Umbilical cord (tissue), 1 donor: ENCODE measurements at regions not wholly inside any gene's neighbourhood (a gene's known extent, or its start where the extent isn't known, plus 50 kb on each side); places are given as distances from the start of the nearest gene placed in this dataset.
A peak's percentile ranks its signal among the peaks of the same experiment; 100 is the strongest.

ENCODE experiments used
- DNase-seq: peaks from one replicate; pipeline ENCODE4 v3.0.0-alpha.2; 2015; ENCODE audit warnings: low spot score

DNA sequence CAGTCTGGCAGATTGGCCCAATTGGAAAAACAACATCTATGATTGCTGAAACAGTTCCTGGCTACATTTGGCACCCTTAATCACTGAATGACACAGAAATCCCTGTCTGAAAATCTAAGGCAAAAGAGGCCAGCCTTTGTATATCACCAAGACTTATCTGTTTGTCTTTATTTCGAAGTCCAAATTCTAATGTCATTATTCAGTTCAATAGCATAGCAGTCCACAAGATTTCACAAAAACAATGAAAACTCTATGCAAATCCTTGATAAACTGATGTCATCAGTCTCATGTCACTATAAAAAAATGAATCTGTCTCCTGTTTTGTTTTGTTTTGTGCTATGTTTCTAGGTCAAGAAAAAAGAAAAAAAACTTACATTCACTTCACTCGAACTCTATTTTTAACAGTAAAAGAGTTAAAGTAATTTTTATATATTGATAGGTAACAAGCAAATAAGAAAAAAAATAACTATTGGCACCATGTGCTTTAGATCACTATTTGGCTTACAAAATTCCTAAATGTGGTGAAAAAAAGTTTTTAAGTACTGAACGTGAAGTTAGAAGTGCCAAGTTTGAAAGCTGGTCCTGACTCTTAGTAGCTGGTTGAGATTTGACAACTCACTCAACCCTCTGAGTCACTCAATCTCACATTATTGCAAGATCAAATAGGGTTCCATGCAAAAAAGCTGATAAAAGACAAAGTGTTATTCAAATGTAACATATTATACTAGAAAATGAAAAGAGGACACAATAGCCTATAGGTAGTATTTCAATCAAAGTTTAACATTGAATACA is 359.3 kb downstream of the IRS1 start:
- no peak for DNase-seq

DNA sequence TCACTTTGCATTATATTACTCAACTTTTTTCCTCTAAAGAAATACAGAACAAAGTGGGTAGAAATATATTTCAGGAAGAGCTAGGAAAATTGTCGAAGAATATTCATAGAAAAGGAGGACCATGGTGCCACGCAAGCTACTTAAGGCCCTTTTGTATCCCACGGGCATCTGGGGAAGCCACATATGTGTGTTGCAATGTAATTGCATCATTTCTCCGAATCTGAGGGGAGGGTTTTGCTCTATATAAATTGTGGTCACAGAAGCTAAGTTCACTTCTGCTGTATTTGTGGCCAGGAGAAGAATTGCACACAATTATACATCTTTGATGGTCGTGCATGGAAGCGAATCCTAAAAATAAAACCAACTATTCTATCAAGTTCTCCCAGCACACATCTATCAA is 360.3 kb downstream of the IRS1 start:
- DNase-seq, result no peak

DNA sequence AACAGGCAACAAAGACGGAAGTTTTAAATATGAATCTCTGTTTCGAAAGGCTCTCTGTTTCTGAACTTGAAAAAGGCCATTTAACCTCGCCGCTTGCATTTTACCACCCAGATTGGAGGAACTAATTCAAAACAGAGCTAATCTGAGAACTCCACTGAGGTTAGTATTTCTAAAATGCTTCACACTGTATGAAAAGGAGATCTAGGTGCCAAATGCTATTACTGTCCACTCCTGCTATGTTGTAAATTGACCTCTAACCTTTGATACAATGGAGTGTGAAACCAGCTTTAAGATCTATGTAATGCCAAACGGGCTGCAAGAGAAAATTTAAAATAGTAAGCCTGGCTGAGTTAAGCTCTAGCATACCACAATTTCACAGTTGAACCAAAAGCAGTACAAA is 364.5 kb downstream of the IRS1 start:
- no peak for DNase-seq

DNA sequence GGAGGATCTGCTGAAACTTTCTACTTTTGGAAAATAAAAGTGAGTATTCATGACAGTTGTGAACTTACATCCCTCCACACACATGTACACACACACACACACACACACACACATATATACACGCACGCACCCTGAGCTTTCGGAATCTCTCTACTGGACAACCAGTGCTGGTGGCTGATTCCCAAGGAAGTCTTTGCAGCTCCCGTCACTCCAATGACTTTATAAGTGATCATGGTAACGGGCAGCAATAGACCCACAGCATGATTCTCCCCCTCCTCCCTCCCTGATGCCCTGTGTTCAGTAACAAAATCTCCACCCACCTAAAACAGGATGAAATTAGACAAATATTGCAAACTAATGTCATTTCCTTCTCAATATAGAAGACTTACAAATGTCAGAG is 364.9 kb downstream of the IRS1 start:
- no peak for DNase-seq

DNA sequence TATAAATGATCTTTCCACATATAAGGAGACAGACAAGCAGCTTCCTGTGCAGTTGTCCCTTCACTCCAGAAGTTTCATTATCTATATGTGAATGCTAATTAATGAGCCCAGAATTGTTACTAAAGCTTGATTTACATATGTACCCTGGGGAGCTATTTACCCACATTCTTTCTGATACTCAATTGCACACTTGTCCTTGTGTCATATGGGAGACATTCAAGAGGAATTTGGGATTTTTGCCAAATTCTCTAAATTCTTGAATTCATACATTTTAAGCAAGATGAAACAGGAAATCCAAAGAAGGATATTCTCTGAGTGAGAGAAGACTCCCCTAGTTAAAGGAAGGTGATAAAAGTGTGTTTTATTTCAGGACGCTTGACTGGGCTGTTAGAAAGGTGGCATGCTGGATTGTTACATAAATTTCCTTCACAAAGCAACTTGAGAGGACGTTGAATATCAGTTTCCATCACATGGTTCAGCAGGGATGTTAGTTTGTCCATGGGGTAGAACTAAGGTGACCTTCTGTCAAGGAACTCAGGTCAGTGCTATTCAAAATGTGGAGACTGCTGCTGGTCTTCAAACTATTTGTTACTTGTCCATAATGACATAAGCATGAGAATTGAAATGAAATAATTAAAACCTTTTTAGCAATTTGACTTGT is 368.2 kb downstream of the IRS1 start:
- DNase-seq, result peak; percentile 33

DNA sequence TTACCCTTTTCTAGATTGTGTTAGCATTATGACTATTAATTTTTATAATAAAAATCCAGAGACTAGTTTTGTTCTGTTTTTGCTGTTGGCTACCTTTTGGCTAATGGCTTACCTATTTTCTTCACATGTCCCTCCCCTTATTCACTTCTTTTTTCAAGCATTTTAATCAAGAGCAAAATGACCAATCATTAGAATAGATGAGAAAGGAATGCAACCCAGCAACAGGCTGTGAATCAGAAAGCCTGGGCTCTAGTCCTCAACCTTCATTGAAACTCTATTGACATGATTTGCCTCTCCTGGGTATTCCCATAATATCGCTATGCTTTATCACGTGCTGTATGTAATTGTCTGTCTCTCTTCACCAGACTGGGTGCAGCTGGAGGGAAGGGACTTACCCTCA is 370.1 kb downstream of the IRS1 start:
- DNase-seq, result no peak

DNA sequence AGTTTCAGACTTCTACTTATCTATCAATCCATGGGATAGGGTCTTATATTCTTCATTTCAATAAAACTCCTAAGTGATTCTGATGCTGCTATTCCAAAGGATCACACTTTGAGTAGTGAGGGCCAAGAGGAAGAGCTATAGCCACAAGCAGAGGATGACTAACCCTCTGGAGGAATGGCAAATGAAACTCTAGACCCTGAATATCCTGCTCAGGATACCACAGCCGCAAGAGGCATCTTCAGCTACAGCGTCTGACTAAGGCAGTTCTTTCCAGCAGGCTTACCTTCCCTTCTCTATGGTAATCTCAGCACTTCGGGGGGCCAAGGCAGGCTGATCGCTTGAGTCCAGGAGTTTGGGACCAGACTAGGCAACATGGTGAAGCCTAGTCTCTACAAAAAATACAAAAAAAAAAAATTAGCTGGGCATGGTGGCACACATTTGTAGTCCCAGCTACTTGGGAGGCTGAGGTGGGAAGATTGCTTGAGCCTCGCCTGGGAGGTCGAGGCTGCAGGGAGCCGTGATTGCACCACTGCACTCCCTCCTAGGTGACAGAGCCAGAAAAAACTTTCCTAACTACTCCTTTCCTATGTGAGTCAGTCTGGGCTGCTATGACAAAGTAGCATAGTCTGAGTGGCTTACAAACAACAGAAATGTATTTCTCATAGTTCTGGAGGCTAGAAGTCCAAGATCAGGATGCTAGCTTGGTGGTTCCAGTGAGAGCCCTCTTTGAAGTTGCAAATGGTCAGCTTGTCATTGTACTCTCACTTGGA is 371.9 kb downstream of the IRS1 start:
- no peak for DNase-seq

DNA sequence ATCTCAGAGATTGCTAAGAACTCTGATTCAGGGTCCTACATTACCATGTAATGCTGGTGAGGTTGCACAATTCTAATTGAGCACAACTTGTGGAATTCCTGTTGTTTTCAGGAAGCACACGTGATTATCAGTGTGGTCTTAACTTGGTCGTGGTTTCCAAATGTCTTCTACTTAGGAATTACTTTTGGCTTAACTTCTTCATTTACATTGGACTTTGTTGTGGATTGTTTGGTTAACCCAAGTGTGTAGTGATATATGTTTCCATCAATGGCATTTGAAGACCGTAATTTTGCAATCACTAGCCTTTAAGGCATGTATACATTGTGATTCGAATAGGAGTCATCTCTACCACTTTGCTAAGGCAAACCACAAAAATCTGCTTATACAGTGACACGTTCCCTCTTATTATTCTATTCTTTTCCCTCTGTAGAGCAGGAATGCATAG is 373.3 kb downstream of the IRS1 start:
- no peak for DNase-seq

DNA sequence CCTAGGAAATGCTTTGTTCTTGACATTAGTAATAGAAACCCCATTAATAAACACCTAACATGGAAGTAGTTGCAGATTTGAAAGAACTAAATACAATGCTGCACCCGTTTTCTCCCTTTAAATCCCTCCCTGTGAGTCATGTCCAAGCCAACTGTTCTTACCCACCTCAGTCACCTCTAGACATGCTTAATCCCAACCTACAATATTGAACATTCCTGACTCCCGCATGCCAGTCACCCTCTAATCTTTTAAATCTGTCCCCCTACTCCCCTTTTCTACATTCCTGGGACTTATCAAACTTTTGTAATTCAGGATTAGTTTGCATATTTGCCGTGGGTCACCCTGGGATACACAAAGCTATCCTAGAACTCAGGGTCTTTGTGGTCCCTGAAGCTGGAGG is 374.6 kb downstream of the IRS1 start:
- DNase-seq, result no peak

DNA sequence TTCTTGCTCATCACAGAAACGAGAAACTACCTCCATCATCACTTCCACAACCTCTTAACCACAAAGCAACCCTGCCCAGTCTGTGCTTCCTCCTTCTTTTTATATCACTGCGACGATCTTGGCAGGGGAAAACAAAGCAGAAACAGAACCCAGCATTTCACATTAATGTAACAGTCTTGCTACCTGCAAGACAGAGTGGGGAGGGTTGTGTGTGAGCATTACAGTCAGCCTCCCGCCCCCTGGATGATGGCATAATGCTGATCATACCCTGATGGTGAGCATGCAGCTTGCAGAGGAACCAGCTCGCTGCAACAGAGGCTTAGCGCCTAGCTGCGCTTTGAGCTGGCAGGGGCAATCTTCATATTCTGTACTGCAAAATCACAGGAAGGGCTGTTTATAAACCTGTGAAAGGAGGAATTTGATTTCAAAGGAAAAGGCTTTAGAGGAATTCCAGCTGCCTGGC is 376.1 kb downstream of the IRS1 start:
- DNase-seq, result peak; percentile 71

DNA sequence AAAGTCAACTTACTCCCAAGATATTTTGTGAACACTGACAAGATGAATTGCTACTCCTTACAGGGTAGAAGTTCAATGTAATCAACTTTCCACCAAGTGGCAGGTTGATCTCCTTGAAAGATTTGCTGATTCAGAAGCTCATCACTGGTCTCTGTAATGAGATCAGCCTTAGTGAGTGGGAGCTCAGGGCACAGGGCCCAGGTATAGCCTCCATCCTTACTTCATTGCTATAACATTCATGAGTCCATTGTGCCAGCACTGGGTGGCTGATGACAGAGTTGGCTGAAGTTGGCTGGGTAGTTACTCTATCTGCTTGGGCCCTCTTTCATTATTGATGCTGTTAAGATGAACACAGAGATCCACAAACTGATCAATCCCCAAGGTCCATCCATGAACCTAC is 379.0 kb downstream of the IRS1 start:
- no peak for DNase-seq

DNA sequence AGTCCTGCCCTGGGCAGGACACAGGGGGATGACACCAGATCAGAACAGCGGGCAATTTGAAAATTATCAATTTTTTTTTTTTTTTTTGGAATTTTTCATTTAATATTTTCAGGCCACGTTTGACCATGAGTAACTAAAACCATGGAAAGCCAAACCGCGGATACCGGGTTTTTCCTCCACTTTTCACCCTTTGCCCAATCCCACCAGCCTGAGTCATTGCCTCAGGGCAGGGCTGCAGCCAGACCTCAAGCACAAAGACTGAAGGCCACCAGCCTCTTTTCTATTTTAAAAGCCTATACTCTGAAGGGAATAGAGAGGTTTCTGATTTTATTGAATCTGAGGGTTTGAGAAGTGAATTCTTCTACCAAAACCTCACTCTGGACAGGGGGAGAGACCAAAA is 381.1 kb downstream of the IRS1 start:
- no peak for DNase-seq

DNA sequence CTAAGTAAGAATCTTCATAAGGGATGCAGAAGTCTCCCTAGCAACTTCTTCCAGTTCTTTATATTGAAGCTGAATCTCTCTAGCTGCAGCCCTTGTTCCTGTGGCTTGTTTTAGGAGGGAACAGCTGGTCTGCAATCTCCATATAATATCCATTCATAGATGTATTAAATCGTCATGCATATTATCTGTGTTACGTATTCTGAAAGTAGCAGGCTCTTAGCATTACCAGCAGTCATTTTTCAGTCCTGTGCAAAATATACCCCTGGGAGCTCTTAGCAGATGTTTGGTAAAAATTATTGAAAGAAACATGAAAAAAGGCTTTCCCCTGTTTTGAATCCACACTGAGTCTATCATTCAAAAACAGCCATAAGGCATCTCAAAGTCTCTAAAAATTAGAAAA is 385.3 kb downstream of the IRS1 start:
- peak; percentile 72 for DNase-seq

DNA sequence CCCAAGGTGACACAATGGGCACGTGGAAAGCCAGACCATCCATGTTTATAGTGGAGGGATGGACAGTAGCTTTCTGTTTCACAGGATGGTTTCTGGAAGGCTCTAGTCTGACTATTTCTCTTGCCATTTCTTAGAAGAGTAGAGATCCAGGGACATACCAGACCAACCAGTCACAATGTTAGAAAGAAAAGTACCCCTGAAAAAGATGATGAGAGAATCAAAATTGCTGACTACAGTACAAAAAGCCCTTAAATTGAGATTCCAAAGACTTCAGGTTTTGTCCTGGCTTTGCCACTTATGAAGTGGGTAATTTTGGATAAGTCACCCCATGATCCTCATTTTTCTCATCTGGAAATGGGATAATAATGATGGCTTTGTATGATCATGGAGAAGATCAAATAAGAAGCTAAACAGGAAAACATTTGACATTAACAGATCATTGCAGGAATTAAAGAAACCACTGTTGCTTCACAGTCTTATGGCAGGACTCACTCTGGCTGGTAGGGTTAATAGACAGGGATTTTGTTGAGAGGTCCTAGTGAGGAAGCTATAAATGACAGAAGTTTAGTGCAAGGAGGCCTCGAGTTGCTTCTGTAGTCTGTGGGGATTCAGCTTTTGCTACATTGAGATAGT is 386.0 kb downstream of the IRS1 start:
- peak; percentile 10 for DNase-seq

DNA sequence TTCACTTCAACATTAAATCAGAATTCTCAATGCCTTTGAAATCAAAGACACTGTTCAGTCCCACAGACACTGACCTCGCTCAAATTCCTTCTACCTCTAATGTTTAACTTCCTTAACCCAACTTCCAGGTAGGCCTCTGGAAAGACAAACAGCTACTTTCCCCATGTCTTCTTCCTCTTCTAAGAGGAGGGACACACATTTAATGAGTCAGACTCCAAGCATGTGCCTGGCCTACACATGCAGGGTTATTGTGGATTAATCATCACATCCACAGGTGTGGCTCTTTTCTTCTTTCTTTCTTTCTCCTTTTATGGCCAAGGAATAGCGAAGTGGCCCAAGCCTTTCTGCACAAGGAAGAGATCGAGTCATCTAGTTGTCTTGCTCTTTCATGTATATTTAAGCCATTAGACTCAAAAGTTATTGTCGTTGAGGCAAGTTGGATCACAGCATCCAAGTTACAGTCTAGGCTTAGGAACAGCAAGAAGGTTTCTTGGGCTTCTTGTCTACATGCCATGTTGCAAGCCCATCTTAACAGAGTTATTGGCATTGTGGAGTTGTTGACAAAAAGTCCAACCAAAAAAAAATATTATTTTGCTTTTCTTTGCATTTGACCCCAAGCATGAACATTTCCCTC is 387.8 kb downstream of the IRS1 start:
- no peak for DNase-seq

DNA sequence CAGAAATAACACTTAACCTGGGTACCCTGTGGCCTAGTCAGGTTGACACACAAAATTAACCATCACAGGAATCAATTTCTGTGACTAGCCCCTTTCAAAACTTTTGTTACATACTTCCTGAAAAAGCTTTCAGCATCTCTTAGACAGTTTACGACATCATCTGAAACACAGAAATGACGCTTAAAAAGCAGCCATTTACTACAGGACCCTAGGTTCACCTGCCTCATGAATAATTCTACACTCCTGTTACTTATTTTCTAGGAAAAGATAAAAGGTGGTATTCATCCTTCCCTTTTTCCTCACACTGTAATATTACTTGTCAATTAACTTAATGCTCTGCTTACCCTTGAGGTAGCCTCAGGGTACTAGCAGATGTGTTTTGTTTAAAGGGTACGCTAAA is 388.4 kb downstream of the IRS1 start:
- no peak for DNase-seq

DNA sequence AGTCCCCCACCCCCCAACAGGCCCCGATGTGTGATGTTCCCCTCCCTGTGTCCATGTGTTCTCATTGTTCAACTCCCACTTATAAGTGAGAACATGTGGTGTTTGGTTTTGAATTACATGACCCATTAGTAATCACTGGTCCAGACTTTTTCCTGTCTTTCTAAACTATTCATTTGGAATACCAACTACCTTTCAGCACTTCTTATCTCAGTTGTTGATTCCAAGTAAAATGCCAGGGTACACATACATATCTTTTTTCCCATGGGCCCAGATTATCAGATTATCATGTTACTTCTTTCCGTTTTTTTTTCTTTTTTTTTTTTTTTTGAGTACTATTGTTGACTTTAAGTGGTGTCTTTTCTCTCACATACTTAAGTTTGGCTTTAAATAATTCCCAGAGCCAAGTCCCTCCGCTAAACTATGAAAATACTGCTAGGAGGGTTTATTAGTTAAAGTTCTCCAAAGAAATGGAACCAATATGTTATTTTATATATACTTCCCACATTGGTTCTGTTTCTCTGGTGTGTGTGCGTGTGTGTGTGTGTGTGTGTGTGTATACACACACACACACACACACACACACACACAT is 389.3 kb downstream of the IRS1 start:
- peak; percentile 24 for DNase-seq

DNA sequence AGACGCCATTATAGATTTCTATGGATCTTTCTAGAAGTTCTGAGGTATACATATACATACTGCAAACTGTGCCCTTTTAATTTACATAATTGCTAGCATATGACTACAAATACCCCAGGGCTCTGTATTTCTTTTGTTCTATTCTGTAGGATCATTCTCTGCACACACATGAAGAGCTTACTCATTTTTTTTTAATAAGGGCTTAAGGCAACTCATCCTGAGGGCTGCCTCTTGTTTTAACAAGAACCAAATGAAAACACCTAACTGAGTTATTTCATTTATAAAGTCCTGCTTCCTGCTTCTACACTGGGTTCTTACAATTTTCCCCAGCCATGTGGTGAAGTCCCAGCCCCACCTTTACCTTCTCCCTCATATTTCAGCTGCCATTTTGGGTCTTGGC is 390.5 kb downstream of the IRS1 start:
- no peak for DNase-seq

DNA sequence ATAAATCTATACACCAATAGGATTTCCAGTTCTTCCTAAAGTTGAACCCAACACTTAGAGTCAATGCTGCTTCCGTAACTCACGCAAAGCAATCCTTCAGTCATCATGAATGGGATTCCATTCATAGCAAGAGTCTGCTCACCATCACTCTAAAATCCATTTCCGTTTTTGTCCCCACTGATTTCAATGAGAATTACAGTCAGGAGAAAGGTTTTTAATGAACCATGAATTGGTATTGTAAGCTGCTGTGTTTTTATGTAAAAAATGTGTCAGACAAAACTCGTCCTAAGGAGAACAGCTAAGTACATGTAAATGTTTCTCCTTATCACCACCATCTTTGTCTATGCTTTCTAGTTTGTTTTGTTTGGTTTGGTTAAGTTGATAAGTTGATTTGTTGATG is 391.5 kb downstream of the IRS1 start:
- DNase-seq, result no peak

DNA sequence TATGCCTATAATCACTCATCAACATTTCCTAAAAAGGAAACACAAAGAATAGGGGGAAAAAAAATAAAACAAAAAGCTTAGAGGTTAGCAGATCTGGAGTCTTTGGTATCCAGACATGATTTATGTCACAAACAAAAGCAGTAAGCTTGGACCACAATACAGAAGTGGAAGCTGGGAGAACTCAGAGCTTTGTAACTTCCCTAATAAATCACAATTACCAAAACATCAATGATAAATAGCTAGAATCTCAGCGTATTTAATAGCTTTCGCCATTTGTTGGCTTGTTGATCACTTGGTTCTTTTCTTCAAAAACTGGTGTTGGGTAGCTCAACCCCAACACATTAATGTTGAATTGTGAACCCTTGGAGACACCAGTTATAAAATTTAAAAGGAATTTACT is 392.5 kb downstream of the IRS1 start:
- no peak for DNase-seq

DNA sequence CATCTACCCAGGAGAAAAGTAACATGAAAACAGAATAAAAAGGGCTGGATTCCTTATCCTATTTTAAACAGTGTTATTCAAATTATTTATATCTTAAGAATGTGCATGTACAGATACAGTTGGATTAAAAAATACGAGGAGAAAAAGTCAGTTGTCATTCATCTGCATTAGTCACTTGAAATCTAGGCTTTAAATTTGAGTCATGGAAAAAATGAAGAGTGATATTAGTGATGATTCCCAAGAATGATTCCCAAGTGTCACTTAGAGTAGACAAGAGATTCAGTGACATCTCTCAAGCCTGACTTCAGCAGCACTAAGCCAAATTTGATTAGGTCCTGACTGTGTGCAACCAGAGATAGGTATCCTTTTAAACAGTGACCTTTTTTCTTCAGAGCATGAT is 394.2 kb downstream of the IRS1 start:
- no peak for DNase-seq
